T-helper 1 cell treated with Interleukin-12 subunit alpha and Interleukin-12 subunit beta and Interleukin-4 antibody, amounts not matched to agents 30 μg/mL and 1 μg/mL, for 36 hours (primary cell): ENCODE measurements at regions not wholly inside any gene's neighbourhood (a gene's known extent, or its start where the extent isn't known, plus 50 kb on each side); places are given as distances from the start of the nearest gene placed in this dataset.

Source experiments
- H3K27ac Mint-ChIP-seq: one replicate; pipeline ENCODE4 v1.8.0; 2021; ENCODE audit warnings: mild to moderate bottlenecking, mixed read lengths
- H3K27me3 Mint-ChIP-seq: one replicate; pipeline ENCODE4 v1.8.0; 2021; ENCODE audit warnings: low read depth, mixed read lengths
- H3K36me3 Mint-ChIP-seq: one replicate; pipeline ENCODE4 v1.8.0; 2021; ENCODE audit warnings: low read depth, mixed read lengths
- H3K4me1 Mint-ChIP-seq: one replicate; pipeline ENCODE4 v1.8.0; 2021; ENCODE audit warnings: low read depth, mixed read lengths
- H3K4me3 Mint-ChIP-seq: one replicate; pipeline ENCODE4 v1.8.0; 2021; ENCODE audit warnings: mild to moderate bottlenecking, moderate library complexity, mixed read lengths
- H3K9me3 Mint-ChIP-seq: one replicate; pipeline ENCODE4 v1.8.0; 2021; ENCODE audit warnings: mixed read lengths

GRCh38 chr6:150672800-150673199 lies 73.1 kb downstream of the PLEKHG1 start:
- H3K36me3 Mint-ChIP-seq, result no peaks in the 10 kb centered on the region
- H3K27ac Mint-ChIP-seq, result no peak overlapping the region
- no peak overlapping the region for H3K4me3 Mint-ChIP-seq
- H3K9me3 Mint-ChIP-seq, result no peaks in the 10 kb centered on the region
- H3K27me3 Mint-ChIP-seq, result peaks cover 7% of the 10 kb centered on the region
- no peaks in the 10 kb centered on the region for H3K4me1 Mint-ChIP-seq

DNA sequence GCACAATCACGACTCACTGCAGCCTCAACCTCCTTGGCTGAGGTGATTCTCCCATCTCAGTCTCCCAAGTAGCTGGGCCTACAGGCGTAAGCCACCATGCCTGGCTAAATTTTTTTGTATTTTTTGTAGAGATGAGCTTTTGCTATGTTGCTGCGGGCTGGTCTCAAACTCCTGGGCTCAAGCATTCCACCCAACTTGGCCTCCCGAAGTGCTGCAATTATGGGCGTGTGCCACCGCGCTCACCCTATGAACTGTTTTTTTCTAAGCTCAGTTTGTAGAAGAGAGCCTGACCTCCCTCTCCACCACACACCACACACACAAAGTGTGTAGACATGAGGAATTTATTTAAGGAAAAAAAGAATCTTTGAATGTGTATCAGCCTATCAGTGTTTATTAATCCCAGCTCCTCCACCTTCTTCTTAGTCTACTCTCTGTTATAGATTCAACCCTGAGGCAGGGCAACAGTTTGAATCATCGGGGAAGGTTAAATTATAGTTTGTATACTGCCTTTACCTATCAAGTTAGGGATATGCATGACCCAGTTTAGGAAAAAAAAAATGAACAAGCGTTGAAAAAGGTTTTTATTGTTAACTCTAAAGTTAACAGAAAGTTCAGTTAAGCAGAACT lies 74.1 kb downstream of the PLEKHG1 start:
- peaks cover 7% of the 10 kb centered on the region for H3K27me3 Mint-ChIP-seq
- H3K9me3 Mint-ChIP-seq, result no peaks in the 10 kb centered on the region
- no peaks in the 10 kb centered on the region for H3K36me3 Mint-ChIP-seq
- no peak overlapping the region for H3K27ac Mint-ChIP-seq
- no peak overlapping the region for H3K4me3 Mint-ChIP-seq
- no peaks in the 10 kb centered on the region for H3K4me1 Mint-ChIP-seq

- Mint-ChIP-seq H3K4me1 (no peaks in the 10 kb centered on the region), H3K9me3 (no peaks in the 10 kb centered on the region), H3K4me3 (no peak overlapping the region), H3K36me3 (no peaks in the 10 kb centered on the region), H3K27ac (no peak overlapping the region), H3K27me3 (peaks cover 7% of the 10 kb centered on the region)
Measured at GRCh38 chr6:150676344-150676743, 76.7 kb downstream of the PLEKHG1 start.

DNA sequence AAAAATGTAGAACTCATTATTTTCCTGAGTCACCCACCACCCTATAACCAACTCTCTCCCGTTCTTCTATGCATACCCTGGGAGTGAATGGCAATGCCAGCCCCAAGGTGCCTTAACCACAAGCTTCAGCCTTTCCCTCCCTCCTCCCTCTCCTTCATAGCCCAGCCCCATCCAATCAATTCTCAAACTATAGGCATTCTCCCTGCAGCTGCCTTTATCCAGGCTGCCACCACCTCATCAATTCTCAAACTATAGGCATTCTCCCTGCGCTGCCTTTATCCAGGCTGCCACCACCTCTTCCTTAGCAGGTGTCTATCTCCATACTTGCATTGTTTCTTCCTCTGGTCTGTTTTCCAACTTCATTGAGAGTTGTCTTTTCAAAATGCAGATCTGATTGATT lies 77.1 kb downstream of the PLEKHG1 start:
- Mint-ChIP-seq H3K27ac (no peak overlapping the region), H3K9me3 (no peaks in the 10 kb centered on the region), H3K36me3 (no peaks in the 10 kb centered on the region), H3K4me1 (no peaks in the 10 kb centered on the region), H3K4me3 (no peak overlapping the region), H3K27me3 (peaks cover 7% of the 10 kb centered on the region)

DNA sequence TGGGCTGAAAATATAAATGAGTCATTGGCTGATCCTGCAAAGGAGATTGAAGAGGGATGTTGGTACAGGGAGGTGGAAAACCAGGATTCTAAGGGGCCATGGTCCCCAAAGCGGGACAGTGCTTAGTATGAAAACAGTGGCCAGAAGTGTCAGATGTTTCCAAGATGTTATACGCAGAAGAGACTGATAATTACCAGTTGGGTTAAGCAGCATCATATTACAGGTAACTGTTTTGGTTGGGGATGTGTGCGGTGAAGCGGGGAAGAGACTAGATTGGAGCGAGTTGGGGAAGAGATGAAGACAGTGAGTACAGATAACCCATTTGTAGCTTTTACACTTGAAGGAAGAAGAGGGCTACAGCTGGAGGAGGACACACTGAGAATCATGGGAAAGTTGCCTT lies 80.8 kb downstream of the PLEKHG1 start:
- H3K36me3 Mint-ChIP-seq, result no peaks in the 10 kb centered on the region
- H3K4me3 Mint-ChIP-seq, result no peak overlapping the region
- H3K27me3 Mint-ChIP-seq, result peaks cover 11% of the 10 kb centered on the region
- H3K4me1 Mint-ChIP-seq, result no peaks in the 10 kb centered on the region
- H3K27ac Mint-ChIP-seq, result no peak overlapping the region
- no peaks in the 10 kb centered on the region for H3K9me3 Mint-ChIP-seq

DNA sequence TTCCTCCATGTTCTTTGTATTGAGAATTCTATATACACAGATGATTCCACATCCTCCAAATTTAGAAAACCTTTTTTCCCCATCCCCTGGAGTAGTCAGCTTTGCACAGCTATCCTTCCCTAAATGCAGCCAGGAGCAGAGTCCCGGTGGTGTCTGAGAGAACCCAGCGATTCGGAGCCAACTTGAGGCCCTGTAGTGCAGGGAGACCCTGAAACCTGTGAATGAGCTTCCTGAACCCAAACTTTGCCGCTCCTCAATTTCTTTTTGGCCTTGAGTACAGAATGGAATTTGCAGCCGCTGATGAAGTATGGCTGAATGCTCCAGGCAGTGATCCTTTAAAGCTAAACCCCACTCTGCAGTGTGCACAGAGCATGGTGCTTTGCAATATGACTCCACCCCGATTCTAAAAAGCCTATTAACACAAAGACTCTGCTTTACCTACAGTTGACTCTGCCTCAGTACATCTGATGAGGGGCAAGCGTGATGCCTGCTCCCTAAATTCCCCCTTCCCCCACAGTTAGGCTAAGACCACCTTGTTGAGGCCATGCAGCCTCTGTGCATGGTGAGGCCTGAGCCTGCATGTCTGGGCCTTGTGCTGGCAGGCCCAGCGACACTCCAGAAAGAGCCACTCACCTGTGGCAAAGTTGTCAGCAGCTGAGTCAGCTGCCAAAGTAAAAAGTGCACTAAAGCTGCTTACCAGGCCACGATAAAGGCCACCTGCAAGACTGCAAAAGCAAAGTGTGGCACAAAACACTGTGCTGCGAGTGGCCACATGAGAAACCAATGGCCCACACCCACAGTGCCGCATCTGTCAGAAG lies 82.1 kb downstream of the PLEKHG1 start:
- Mint-ChIP-seq H3K36me3 (no peaks in the 10 kb centered on the region), H3K9me3 (no peaks in the 10 kb centered on the region), H3K27me3 (peaks cover 10% of the 10 kb centered on the region), H3K27ac (no peak overlapping the region), H3K4me1 (no peaks in the 10 kb centered on the region), H3K4me3 (no peak overlapping the region)

GRCh38 chr6:150683320-150683719 lies 83.6 kb downstream of the PLEKHG1 start:
- Mint-ChIP-seq H3K27ac (no peak overlapping the region), H3K4me1 (no peaks in the 10 kb centered on the region), H3K4me3 (no peak overlapping the region), H3K27me3 (peaks cover 4% of the 10 kb centered on the region), H3K36me3 (no peaks in the 10 kb centered on the region), H3K9me3 (no peaks in the 10 kb centered on the region)

DNA sequence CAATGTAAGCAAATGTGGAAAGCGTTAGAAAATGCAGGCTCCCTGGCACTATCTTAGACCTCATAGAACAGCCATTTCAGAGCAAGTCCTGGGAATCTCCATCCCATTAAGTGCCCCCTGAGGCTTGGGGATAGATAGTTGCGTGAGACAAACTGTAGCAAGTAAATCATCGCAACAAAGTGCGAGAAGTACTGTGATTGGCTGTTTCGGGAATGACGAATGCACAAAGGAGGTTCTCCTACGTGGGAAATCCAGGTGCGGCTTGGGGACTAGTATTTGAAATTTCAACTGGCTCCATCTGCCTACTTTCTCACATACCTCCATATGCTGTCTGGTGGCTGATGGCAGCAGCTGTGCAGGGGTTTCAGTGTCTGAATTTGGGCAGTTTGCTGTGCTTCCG lies 84.5 kb downstream of the PLEKHG1 start:
- Mint-ChIP-seq H3K27ac (no peak overlapping the region), H3K4me1 (no peaks in the 10 kb centered on the region), H3K27me3 (peaks cover 4% of the 10 kb centered on the region), H3K9me3 (no peaks in the 10 kb centered on the region), H3K4me3 (no peak overlapping the region), H3K36me3 (no peaks in the 10 kb centered on the region)

- Mint-ChIP-seq H3K9me3 (no peaks in the 10 kb centered on the region), H3K27ac (peak overlapping the region; percentile 13), H3K4me3 (no peak overlapping the region), H3K36me3 (no peaks in the 10 kb centered on the region), H3K27me3 (peaks cover 4% of the 10 kb centered on the region), H3K4me1 (no peaks in the 10 kb centered on the region)
Measured at GRCh38 chr6:150684714-150685459, 85.2 kb downstream of the PLEKHG1 start.

DNA sequence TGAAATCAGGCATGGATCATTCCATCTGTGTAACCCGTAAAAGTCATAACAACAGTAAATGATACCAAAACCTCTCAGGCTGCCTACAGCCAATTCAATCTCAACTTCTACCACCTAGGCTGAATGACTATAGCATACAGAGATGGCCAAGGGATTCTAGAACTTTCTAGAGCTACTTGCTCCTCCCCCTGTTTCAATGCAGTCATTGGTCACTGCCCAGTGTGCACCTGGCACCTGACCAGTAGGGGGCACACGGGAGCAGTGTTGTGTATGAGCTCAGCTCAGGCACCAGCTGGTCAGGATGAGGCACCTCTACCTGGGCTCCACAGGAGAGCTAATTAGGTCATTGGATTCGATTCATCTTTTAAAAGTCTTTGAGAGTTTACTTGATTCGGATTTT lies 86.2 kb downstream of the PLEKHG1 start:
- H3K9me3 Mint-ChIP-seq, result no peaks in the 10 kb centered on the region
- H3K4me3 Mint-ChIP-seq, result no peak overlapping the region
- H3K36me3 Mint-ChIP-seq, result no peaks in the 10 kb centered on the region
- no peaks in the 10 kb centered on the region for H3K4me1 Mint-ChIP-seq
- peaks cover 4% of the 10 kb centered on the region for H3K27me3 Mint-ChIP-seq
- no peak overlapping the region for H3K27ac Mint-ChIP-seq

DNA sequence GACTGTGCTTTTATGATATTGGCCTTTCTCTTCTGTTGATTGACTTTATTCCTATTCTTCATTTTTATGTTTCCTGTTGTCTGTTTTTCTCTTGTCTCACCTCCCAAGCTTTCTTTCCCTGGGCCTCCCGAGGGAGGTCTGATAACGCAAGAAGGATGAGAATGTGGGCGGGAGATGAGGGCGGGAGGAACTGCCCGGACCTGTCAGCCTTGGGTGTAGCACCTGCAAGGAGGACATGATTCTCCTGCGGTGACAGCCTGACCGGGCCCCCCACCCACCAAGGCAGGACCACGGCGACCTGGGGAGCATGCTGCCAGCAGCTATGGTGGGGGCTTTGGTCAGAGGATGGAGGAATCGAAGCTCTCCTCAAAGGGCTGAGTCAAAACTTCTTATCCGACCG lies 86.9 kb downstream of the PLEKHG1 start:
- Mint-ChIP-seq H3K4me3 (no peak overlapping the region), H3K4me1 (no peaks in the 10 kb centered on the region), H3K27ac (no peak overlapping the region)

DNA sequence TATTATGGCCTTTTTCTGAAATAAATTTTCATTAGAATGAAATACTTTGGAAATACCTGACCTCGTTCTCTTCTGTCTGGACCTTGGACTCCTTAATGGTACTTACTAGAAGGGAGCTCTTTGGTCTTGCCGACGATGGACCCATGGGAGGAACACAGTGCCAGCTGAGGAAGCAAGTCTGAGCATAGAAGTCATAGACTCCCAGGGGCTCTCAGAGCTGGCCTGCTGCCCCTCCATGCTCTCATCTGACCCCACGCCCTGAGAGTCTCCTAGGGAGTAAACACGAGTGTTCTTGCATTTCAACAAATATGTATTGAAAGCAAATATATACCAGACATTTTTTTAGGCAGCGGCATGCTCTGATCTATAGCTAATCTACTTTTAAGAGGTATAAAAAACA lies 87.8 kb downstream of the PLEKHG1 start:
- no peaks in the 10 kb centered on the region for H3K4me1 Mint-ChIP-seq
- H3K4me3 Mint-ChIP-seq, result no peak overlapping the region
- H3K27me3 Mint-ChIP-seq, result no peaks in the 10 kb centered on the region
- H3K27ac Mint-ChIP-seq, result no peak overlapping the region
- no peaks in the 10 kb centered on the region for H3K9me3 Mint-ChIP-seq
- H3K36me3 Mint-ChIP-seq, result no peaks in the 10 kb centered on the region

More for the DNA sequence above, 86.9 kb downstream of the PLEKHG1 start:
- peaks cover 4% of the 10 kb centered on the region for H3K27me3 Mint-ChIP-seq
- H3K9me3 Mint-ChIP-seq, result no peaks in the 10 kb centered on the region
- H3K36me3 Mint-ChIP-seq, result no peaks in the 10 kb centered on the region

- no peaks in the 10 kb centered on the region for H3K9me3 Mint-ChIP-seq
- no peaks in the 10 kb centered on the region for H3K4me1 Mint-ChIP-seq
- H3K27me3 Mint-ChIP-seq, result no peaks in the 10 kb centered on the region
- H3K4me3 Mint-ChIP-seq, result no peak overlapping the region
- H3K27ac Mint-ChIP-seq, result no peak overlapping the region
- H3K36me3 Mint-ChIP-seq, result no peaks in the 10 kb centered on the region
Measured at GRCh38 chr6:150689900-150690590, 90.4 kb downstream of the PLEKHG1 start.

GRCh38 chr6:150690681-150691080 lies 91.0 kb downstream of the PLEKHG1 start:
- Mint-ChIP-seq H3K4me1 (no peaks in the 10 kb centered on the region), H3K9me3 (no peaks in the 10 kb centered on the region), H3K27me3 (peaks cover 4% of the 10 kb centered on the region), H3K27ac (no peak overlapping the region), H3K36me3 (no peaks in the 10 kb centered on the region), H3K4me3 (no peak overlapping the region)
